Retinal pigment epithelial cell (primary cell): ENCODE measurements at regions not wholly inside any gene's neighbourhood (a gene's known extent, or its start where the extent isn't known, plus 50 kb on each side); places are given as distances from the start of the nearest gene placed in this dataset.

Experiments
- DNase-seq: peaks from one replicate; pipeline ENCODE4 v3.0.0-alpha.2; 2010; ENCODE audit warnings: low read depth
- H3K4me3 ChIP-seq: 2 replicates; pipeline ENCODE4 v1.5.1; 2011; ENCODE audit warnings: mild to moderate bottlenecking, low read length, control low read depth, moderate library complexity
- TF ChIP-seq, protein P1 (sequence below): conservative IDR thresholded peaks from 2 replicates; pipeline ENCODE4 v1.5.1; 2011; ENCODE audit warnings: low read depth, low read length, control low read depth, inconsistent platforms

DNA sequence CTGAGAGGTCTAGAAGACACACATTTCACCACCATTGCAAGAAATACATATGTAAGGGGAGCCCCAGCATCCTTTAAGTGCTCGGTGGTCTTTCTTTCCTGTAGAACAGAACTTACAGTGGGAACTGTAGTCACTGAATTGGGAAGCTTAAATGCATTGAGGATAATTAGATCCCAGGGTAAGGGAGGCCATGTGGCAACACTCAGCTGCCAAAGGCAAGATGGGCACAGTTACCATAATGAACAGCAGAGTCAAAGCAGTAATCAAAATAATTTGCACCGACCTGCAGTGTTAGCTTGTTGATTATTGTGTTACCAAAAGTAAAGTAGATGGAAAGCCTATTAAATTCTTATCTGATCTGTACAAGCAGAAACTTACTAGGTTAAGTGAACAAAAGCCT, 291.2 kb upstream of the PCDH20 start:
- TF ChIP-seq, protein P1, sequence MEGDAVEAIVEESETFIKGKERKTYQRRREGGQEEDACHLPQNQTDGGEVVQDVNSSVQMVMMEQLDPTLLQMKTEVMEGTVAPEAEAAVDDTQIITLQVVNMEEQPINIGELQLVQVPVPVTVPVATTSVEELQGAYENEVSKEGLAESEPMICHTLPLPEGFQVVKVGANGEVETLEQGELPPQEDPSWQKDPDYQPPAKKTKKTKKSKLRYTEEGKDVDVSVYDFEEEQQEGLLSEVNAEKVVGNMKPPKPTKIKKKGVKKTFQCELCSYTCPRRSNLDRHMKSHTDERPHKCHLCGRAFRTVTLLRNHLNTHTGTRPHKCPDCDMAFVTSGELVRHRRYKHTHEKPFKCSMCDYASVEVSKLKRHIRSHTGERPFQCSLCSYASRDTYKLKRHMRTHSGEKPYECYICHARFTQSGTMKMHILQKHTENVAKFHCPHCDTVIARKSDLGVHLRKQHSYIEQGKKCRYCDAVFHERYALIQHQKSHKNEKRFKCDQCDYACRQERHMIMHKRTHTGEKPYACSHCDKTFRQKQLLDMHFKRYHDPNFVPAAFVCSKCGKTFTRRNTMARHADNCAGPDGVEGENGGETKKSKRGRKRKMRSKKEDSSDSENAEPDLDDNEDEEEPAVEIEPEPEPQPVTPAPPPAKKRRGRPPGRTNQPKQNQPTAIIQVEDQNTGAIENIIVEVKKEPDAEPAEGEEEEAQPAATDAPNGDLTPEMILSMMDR: no peak
- DNase-seq: no peak
- no peak overlapping the region for H3K4me3 ChIP-seq

DNA sequence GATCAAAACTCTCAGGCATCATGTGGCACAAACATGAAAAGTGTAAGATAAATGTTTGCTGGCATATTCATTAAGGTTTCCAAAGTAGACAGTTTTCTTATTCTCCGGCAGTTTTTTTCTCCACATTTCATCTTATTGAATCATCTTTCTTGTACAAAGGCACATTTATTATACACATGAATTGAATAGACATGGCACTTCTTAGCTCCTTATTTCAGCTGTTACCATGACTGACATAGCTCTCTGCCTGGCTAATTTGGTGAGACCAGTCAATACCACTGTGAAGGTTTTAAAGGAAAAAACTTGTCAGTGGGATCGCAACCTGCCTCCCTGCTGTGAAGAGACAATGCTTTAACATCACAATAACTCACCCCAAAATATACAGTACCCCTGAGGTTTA, 285.0 kb upstream of the PCDH20 start:
- no peak for DNase-seq
- TF ChIP-seq, protein P1: no peak
- H3K4me3 ChIP-seq: no peak overlapping the region

DNA sequence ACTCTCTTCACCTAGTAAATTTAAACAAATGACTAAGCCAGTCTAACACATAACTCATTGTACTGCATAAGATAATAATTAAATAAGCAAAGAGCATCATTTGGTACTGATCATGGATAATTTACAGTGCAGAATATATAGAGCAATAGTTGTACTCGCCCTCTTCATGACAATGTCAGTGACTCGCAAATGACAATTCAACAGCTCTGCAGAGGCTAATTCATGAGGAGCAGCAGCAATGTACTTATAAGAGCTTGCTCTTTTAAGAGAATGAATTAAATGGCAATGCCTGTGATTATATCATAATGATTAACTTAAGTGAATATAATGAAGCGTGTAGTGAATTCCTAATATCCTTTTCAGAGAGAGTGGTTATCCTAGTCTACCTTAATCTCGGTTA, 284.5 kb upstream of the PCDH20 start:
- DNase-seq: no peak
- TF ChIP-seq, protein P1: no peak
- H3K4me3 ChIP-seq: no peak overlapping the region

DNA sequence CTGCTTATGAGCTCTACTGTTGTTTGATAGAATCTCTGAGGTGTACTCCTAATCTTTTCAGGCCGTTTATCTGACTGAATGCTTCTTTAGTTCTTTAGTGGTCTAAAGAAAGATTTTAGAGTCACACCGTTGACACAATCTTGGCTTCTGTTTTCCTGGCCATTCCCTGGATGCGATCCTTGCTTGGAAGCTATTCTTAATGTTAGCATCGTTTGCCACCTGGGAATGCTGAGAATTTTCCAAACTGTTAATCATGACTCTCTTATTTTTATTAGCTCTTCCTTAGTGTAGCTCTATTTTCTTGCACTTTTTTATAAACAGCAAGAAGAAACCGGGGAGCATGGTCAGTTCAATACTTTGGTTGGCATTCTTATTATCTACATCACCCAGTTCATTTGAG, 281.0 kb upstream of the PCDH20 start:
- no peak overlapping the region for H3K4me3 ChIP-seq
- DNase-seq: no peak
- TF ChIP-seq, protein P1: no peak

DNA sequence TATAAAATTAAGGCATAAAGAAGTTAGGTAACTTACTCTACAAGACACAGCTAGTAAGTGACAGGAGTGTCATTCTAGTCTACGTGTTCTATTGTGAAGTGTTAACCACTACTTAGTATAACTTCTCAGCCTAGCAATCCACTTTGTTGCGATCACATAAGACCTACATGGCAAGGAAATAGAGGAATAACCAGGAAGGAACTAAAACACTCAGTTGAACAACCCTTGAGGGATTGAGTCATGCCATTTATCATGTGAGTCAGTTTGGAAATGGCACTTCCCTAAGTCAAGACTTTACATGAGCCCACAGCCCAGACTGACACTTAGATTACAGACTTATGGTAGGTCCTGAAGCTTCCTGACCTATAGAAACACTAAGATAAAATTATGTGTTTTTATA, 279.5 kb upstream of the PCDH20 start:
- H3K4me3 ChIP-seq: no peak overlapping the region
- TF ChIP-seq, protein P1: no peak
- DNase-seq: no peak

DNA sequence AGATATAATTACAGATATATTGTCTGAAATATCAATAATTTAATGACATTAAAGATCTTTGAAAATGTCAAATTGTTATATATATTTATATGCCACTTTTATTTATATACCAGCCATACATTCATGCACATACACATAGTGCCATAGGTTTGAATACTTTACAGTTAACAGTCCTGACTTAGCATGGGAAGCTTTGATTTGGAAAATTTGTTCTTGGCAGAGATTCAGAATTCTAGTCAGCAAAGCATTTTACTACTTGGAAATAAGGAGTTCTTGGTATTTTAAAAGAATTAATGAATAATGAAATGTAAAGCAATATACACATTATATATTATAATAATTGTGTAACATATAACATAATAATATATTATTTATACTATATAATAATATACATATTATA, 277.0 kb upstream of the PCDH20 start:
- TF ChIP-seq, protein P1: no peak
- no peak for DNase-seq
- H3K4me3 ChIP-seq: no peak overlapping the region

DNA sequence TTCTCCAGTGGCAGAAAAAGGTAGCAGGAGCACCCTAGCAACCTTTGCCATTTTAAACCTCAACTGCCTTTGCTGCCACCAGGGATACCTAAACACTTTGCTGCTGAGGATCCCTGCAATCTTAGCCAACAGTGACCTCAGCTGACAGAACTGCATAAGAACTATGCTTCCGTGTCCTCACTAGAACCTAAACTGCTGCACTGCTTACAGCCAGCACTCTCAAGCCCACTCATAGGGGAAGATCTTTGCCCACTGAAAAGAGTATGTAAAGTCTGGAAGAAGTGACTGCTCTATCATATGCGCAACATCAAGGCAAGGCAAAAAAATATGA, 270.0 kb upstream of the PCDH20 start:
- peak; percentile 6 for DNase-seq
- H3K4me3 ChIP-seq: no peak overlapping the region
- TF ChIP-seq, protein P1: peak; percentile 38
